ENCODE measurements at regions not wholly inside any gene's neighbourhood (a gene's known extent, or its start where the extent isn't known, plus 50 kb on each side); places are given as distances from the start of the nearest gene placed in this dataset.

DNA sequence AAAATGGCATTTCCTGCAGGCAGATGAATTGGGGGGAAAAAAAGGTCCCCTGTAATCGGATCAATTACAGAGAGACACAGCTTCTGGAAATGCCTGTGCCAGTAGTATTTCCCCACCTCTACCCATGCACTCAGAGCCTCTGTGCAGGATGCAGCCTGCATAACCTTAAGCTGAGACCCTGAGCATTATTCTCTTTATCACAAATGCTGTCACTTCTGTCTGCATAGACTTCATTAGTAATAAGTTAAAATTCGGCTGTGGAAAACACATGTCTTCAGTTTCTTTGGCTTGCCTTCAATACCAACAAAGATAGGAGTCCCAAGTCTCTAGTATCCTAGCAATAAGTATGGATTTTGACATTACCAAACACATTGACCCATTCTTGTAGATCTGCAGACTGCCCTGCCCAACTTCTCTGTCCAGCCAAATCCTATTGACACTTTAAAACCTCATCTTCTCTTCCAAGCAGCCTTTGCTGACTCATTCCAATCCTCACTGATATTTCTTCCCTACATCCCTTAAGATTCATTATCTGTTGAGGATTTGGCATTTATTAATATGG is 70.8 kb downstream of the LUZP4 start (continued):
- TF ChIP-seq, protein P1, sequence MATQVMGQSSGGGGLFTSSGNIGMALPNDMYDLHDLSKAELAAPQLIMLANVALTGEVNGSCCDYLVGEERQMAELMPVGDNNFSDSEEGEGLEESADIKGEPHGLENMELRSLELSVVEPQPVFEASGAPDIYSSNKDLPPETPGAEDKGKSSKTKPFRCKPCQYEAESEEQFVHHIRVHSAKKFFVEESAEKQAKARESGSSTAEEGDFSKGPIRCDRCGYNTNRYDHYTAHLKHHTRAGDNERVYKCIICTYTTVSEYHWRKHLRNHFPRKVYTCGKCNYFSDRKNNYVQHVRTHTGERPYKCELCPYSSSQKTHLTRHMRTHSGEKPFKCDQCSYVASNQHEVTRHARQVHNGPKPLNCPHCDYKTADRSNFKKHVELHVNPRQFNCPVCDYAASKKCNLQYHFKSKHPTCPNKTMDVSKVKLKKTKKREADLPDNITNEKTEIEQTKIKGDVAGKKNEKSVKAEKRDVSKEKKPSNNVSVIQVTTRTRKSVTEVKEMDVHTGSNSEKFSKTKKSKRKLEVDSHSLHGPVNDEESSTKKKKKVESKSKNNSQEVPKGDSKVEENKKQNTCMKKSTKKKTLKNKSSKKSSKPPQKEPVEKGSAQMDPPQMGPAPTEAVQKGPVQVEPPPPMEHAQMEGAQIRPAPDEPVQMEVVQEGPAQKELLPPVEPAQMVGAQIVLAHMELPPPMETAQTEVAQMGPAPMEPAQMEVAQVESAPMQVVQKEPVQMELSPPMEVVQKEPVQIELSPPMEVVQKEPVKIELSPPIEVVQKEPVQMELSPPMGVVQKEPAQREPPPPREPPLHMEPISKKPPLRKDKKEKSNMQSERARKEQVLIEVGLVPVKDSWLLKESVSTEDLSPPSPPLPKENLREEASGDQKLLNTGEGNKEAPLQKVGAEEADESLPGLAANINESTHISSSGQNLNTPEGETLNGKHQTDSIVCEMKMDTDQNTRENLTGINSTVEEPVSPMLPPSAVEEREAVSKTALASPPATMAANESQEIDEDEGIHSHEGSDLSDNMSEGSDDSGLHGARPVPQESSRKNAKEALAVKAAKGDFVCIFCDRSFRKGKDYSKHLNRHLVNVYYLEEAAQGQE (IDR thresholded peaks at IDR 0.05) = no peak
- TF ChIP-seq NR2F2 (IDR thresholded peaks at IDR 0.05) (no peak), RAD21 (IDR thresholded peaks at IDR 0.05) (no peak)

- Histone ChIP-seq H3K27ac (ENCODE audit: low read depth in 1 of 2, low read length in 2 of 2) (no peak overlapping the region), H3K4me1 (ENCODE audit: control insufficient read depth in 4 of 4, insufficient read depth in 4 of 4, low read length in 3 of 4) (no peaks in the 10 kb centered on the region), H3K9me3 (ENCODE audit: control insufficient read depth in 4 of 4, low read length in 3 of 4) (no peaks in the 10 kb centered on the region), H3K36me3 (ENCODE audit: control insufficient read depth in 4 of 4, insufficient read depth in 3 of 4, low read depth in 1 of 4, low read length in 3 of 4) (no peaks in the 10 kb centered on the region), H3K9ac (ENCODE audit: low read depth in 1 of 2, low read length in 2 of 2) (no peak overlapping the region), H3K4me3 (ENCODE audit: low read depth in 1 of 3, low read length in 3 of 3) (no peak overlapping the region), H3K27me3 (ENCODE audit: control insufficient read depth in 4 of 4, insufficient read depth in 4 of 4, low read length in 3 of 4) (peaks cover 0 to 4% (median 0%) of the 10 kb centered on the region in 4 donors)
- TF ChIP-seq SP1 (IDR thresholded peaks at IDR 0.05) (no peak), RAD21 (IDR thresholded peaks at IDR 0.05) (no peak), HNF4A (conservative IDR thresholded peaks at IDR 0.05) (no peak), NR2F2 (IDR thresholded peaks at IDR 0.05) (no peak), HNF4G (IDR thresholded peaks at IDR 0.05) (no peak), FOXA2 (IDR thresholded peaks at IDR 0.05) (no peak), ATF3 (IDR thresholded peaks at IDR 0.05) (no peak), RXRA (IDR thresholded peaks at IDR 0.05) (no peak), FOXA1 (IDR thresholded peaks at IDR 0.05) (no peak), TAF1 (conservative IDR thresholded peaks at IDR 0.05) (no peak), YY1 (IDR thresholded peaks at IDR 0.05) (no peak), JUND (IDR thresholded peaks at IDR 0.05) (no peak), GABPA (IDR thresholded peaks at IDR 0.05 in 1 of 2, conservative IDR thresholded peaks at IDR 0.05 in 1 of 2) (no peak)
- TF ChIP-seq, protein P1 (IDR thresholded peaks at IDR 0.05) = no peak
- TF ChIP-seq, protein P2, sequence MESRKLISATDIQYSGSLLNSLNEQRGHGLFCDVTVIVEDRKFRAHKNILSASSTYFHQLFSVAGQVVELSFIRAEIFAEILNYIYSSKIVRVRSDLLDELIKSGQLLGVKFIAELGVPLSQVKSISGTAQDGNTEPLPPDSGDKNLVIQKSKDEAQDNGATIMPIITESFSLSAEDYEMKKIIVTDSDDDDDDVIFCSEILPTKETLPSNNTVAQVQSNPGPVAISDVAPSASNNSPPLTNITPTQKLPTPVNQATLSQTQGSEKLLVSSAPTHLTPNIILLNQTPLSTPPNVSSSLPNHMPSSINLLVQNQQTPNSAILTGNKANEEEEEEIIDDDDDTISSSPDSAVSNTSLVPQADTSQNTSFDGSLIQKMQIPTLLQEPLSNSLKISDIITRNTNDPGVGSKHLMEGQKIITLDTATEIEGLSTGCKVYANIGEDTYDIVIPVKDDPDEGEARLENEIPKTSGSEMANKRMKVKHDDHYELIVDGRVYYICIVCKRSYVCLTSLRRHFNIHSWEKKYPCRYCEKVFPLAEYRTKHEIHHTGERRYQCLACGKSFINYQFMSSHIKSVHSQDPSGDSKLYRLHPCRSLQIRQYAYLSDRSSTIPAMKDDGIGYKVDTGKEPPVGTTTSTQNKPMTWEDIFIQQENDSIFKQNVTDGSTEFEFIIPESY (IDR thresholded peaks at IDR 0.05) = no peak
- TF ChIP-seq, protein P3, sequence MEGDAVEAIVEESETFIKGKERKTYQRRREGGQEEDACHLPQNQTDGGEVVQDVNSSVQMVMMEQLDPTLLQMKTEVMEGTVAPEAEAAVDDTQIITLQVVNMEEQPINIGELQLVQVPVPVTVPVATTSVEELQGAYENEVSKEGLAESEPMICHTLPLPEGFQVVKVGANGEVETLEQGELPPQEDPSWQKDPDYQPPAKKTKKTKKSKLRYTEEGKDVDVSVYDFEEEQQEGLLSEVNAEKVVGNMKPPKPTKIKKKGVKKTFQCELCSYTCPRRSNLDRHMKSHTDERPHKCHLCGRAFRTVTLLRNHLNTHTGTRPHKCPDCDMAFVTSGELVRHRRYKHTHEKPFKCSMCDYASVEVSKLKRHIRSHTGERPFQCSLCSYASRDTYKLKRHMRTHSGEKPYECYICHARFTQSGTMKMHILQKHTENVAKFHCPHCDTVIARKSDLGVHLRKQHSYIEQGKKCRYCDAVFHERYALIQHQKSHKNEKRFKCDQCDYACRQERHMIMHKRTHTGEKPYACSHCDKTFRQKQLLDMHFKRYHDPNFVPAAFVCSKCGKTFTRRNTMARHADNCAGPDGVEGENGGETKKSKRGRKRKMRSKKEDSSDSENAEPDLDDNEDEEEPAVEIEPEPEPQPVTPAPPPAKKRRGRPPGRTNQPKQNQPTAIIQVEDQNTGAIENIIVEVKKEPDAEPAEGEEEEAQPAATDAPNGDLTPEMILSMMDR (IDR thresholded peaks at IDR 0.05; ENCODE audit: low read depth, low read length, missing input control) = no peak
- TF ChIP-seq, protein P4, sequence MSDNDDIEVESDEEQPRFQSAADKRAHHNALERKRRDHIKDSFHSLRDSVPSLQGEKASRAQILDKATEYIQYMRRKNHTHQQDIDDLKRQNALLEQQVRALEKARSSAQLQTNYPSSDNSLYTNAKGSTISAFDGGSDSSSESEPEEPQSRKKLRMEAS (IDR thresholded peaks at IDR 0.05) = no peak
- no peak for DNase-seq (ENCODE audit: low spot score)
- WGBS = 84% methylated on average over 18 of the region's 18 CpGs
These were observed 73.0 kb downstream of the LUZP4 start for GRCh38 chrX:115362334-115363095.
